D721Med (cell line): ENCODE measurements at regions not wholly inside any gene's neighbourhood (a gene's known extent, or its start where the extent isn't known, plus 50 kb on each side); places are given as distances from the start of the nearest gene placed in this dataset.

Experiments
- DNase-seq: peaks from one replicate; pipeline ENCODE4 v3.0.0; 2011; ENCODE audit warnings: low spot score; ENCODE audit not compliant: insufficient read length
- FAIRE-seq: peaks from 2 replicates; lab custom pipeline; 2011; peaks lifted over from hg19 to GRCh38; lab: Jason Lieb, UNC
- CTCF ChIP-seq: IDR thresholded peaks from 2 replicates; pipeline ENCODE4 v1.5.1; 2012; ENCODE audit warnings: mild to moderate bottlenecking, control low read depth; ENCODE audit not compliant: insufficient read depth; ENCODE audit errors: missing control alignments

GRCh38 chr16:17770104-17770503 is 299.3 kb upstream of the XYLT1 start:
- FAIRE-seq (no peak), DNase-seq (no peak)
- no peak for TF ChIP-seq CTCF

- DNase-seq: no peak
- no peak for FAIRE-seq
- TF ChIP-seq CTCF: no peak
These were observed 298.3 kb upstream of the XYLT1 start for GRCh38 chr16:17769065-17769464.

- DNase-seq (no peak), FAIRE-seq (no peak)
- TF ChIP-seq CTCF: no peak
These were observed 297.5 kb upstream of the XYLT1 start for GRCh38 chr16:17768257-17768656.

- FAIRE-seq (no peak), DNase-seq (no peak)
- no peak for TF ChIP-seq CTCF
These were observed 295.3 kb upstream of the XYLT1 start for GRCh38 chr16:17766012-17766411.

GRCh38 chr16:17759451-17760390 is 289.0 kb upstream of the XYLT1 start:
- no peak for FAIRE-seq
- no peak for DNase-seq
- TF ChIP-seq CTCF: no peak

GRCh38 chr16:17757808-17758207 is 287.0 kb upstream of the XYLT1 start:
- DNase-seq: no peak
- TF ChIP-seq CTCF: no peak
- FAIRE-seq: no peak

- no peak for FAIRE-seq
- no peak for DNase-seq
- TF ChIP-seq CTCF: no peak
These were observed 284.4 kb upstream of the XYLT1 start for GRCh38 chr16:17755158-17755557.
